PC-3 (cell line): ENCODE measurements at regions not wholly inside any gene's neighbourhood (a gene's known extent, or its start where the extent isn't known, plus 50 kb on each side); places are given as distances from the start of the nearest gene placed in this dataset.

Source experiments
- ATAC-seq: fragments of 200-7000 bp; cut with Tn5 transposase; 2 replicates; pipeline ENCODE4 v1.9.1; 2020; ENCODE audit warnings: mild to moderate bottlenecking, moderate library complexity
- BruUV-seq: library from RNA; stranded (reverse); fragments of 400-500 nt; replicated peaks from 2 replicates; lab custom pipeline; 2021; lab: Mats Ljungman, UMichigan
- CTCF ChIA-PET: fragments of 300-600 bp; sonication (Branson Sonifier 250); formaldehyde crosslinking; loops from one replicate; lab custom pipeline; 2022; ENCODE audit warnings: antibody characterized with exemption; lab: Charles Lee
- POLR2A ChIA-PET: fragments of 300-600 bp; sonication (Branson Sonifier 250); formaldehyde crosslinking; loops from one replicate; lab custom pipeline; 2022; ENCODE audit warnings: antibody characterized with exemption; ENCODE audit not compliant: unreplicated experiment; lab: Charles Lee
- DNase-seq: peaks from one replicate; pipeline ENCODE4 v3.0.0-alpha.2; 2015
- H2AFZ ChIP-seq: fragments of 300-600 bp; sonication (generic); 2 replicates; pipeline ENCODE4 v1.6.0; 2016; ENCODE audit warnings: antibody characterized with exemption, low read length
- H3F3A ChIP-seq: fragments of 300-600 bp; sonication (generic); one replicate; pipeline ENCODE4 v1.6.0; 2017; ENCODE audit warnings: antibody characterized with exemption, low read length, control low read depth, mild to moderate bottlenecking; ENCODE audit not compliant: unreplicated experiment
- H3K27ac ChIP-seq: fragments of 300-600 bp; sonication (generic); 2 replicates; pipeline ENCODE4 v1.5.1; 2016; ENCODE audit warnings: mild to moderate bottlenecking, low read length
- H3K27me3 ChIP-seq: fragments of 300-600 bp; sonication (generic); 2 replicates; pipeline ENCODE4 v1.6.1; 2016; ENCODE audit warnings: low read length, mixed read lengths
- H3K36me3 ChIP-seq: fragments of 300-600 bp; sonication (generic); 2 replicates; pipeline ENCODE4 v1.6.1; 2016; ENCODE audit warnings: low read depth, mixed run types, low read length, mixed read lengths
- H3K4me1 ChIP-seq: fragments of 300-600 bp; sonication (generic); 2 replicates; pipeline ENCODE4 v1.5.1; 2016; ENCODE audit warnings: low read length; ENCODE audit not compliant: insufficient read depth
- H3K4me2 ChIP-seq: fragments of 300-600 bp; sonication (generic); 2 replicates; pipeline ENCODE4 v1.6.0; 2016; ENCODE audit warnings: low read length
- H3K4me3 ChIP-seq: fragments of 300-600 bp; sonication (generic); 2 replicates; pipeline ENCODE4 v1.5.1; 2016; ENCODE audit warnings: mild to moderate bottlenecking, low read length, mixed read lengths
- H3K79me2 ChIP-seq: fragments of 300-600 bp; sonication (generic); 2 replicates; pipeline ENCODE4 v1.6.1; 2017; ENCODE audit warnings: low read length, mixed read lengths
- H3K9ac ChIP-seq: fragments of 300-600 bp; sonication (generic); 2 replicates; pipeline ENCODE4 v1.6.0; 2016; ENCODE audit warnings: mild to moderate bottlenecking, low read length
- H3K9me2 ChIP-seq: fragments of 300-600 bp; sonication (generic); replicated peaks from 2 replicates; pipeline ENCODE4 v1.6.1; 2016; ENCODE audit warnings: mixed run types, low read length, mixed read lengths
- H3K9me3 ChIP-seq: fragments of 300-600 bp; sonication (generic); 2 replicates; pipeline ENCODE4 v1.6.1; 2016; ENCODE audit warnings: low read length, mixed read lengths
- H4K20me1 ChIP-seq: fragments of 300-600 bp; sonication (generic); 2 replicates; pipeline ENCODE4 v1.6.1; 2016; ENCODE audit warnings: low read length, mixed read lengths
- CTCF ChIP-seq: fragments of 300-600 bp; sonication (generic); conservative IDR thresholded peaks from 2 replicates; pipeline ENCODE4 v1.5.1; 2017; ENCODE audit warnings: antibody characterized with exemption, low read depth, mild to moderate bottlenecking, low read length
- EZH2 ChIP-seq: fragments of 300-600 bp; sonication (generic); IDR thresholded peaks from one replicate; pipeline ENCODE4 v1.6.1; 2017; ENCODE audit warnings: antibody characterized with exemption, mild to moderate bottlenecking, low read length; ENCODE audit not compliant: unreplicated experiment
- EZH2phosphoT487 ChIP-seq: fragments of 300-600 bp; sonication (generic); IDR thresholded peaks from 2 replicates; pipeline ENCODE4 v1.6.1; 2018; ENCODE audit warnings: mild to moderate bottlenecking, antibody characterized with exemption, low read length, borderline replicate concordance
- intact Hi-C: fragments of 100-400 bp; cut with micrococcal nuclease; formaldehyde crosslinking; loops from 2 replicates; pipeline ENCODE4 v1.9.0; 2023

GRCh38 chr3:197444793-197445379 lies 110.9 kb downstream of the BDH1 start:
- Histone ChIP-seq H3K9me2 (no peaks in the 10 kb centered on the region), H3K9ac (no peak overlapping the region), H3K4me2 (no peak overlapping the region), H3K79me2 (no peaks in the 10 kb centered on the region), H3K9me3 (no peaks in the 10 kb centered on the region), H3K36me3 (no peaks in the 10 kb centered on the region), H3K4me1 (no peaks in the 10 kb centered on the region), H4K20me1 (no peaks in the 10 kb centered on the region), H2AFZ (no peak overlapping the region), H3K4me3 (no peak overlapping the region), H3K27ac (no peak overlapping the region), H3F3A (no peaks in the 10 kb centered on the region), H3K27me3 (no peaks in the 10 kb centered on the region)
- BruUV-seq = no TSS peak
- ChIA-PET CTCF (no interaction called here), POLR2A (no interaction called here)
- intact Hi-C loops = no loop called here
- ATAC-seq (no peak), DNase-seq (no peak)
- TF ChIP-seq EZH2phosphoT487 (no peak), EZH2 (no peak), CTCF (no peak)

GRCh38 chr3:197443506-197443905 lies 112.3 kb downstream of the BDH1 start:
- H3F3A ChIP-seq = no peaks in the 10 kb centered on the region
- no peaks in the 10 kb centered on the region for H3K9me3 ChIP-seq
- no peak for TF ChIP-seq EZH2
- no peak for TF ChIP-seq CTCF
- no peak for TF ChIP-seq EZH2phosphoT487
- H3K27ac ChIP-seq = no peak overlapping the region
- H2AFZ ChIP-seq = no peak overlapping the region
- BruUV-seq = no TSS peak
- no peaks in the 10 kb centered on the region for H4K20me1 ChIP-seq
- CTCF ChIA-PET = no interaction called here
- POLR2A ChIA-PET = no interaction called here
- no peak for ATAC-seq
- H3K9me2 ChIP-seq = no peaks in the 10 kb centered on the region
- no peak overlapping the region for H3K4me3 ChIP-seq
- no peak overlapping the region for H3K4me2 ChIP-seq
- H3K4me1 ChIP-seq = no peaks in the 10 kb centered on the region
- no peaks in the 10 kb centered on the region for H3K36me3 ChIP-seq
- H3K9ac ChIP-seq = no peak overlapping the region
- DNase-seq = no peak
- H3K79me2 ChIP-seq = no peaks in the 10 kb centered on the region
- no peaks in the 10 kb centered on the region for H3K27me3 ChIP-seq
- intact Hi-C loops = no loop called here

DNA sequence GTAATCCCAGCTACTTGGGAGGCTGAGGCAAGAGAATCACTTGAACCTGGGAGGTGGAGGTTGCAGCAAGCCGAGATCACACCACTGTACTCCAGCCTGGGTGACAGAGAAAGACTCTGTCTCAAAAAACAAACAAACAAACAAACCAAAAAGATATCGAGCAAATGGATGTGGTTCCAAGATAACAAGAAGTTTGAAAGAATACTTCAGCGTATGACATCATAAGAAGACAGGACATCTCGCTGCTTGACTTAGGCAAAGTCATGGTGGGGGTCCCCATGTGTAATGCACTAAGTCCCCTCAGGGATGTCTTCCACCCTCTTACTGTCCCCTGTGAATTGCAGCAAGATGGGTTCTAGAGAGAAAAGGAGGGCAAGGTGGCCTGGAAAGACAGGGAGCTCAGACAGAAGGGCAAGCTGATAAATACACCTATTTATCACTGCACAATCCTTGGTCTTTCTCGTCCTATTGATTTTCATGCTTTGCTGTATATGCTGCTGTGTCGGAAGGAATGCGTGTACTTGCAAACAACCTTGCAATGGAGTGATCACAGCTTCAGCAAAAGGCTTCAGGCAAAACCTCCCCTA lies 115.0 kb downstream of the BDH1 start:
- Histone ChIP-seq H3F3A (no peaks in the 10 kb centered on the region), H2AFZ (no peak overlapping the region), H3K9ac (no peak overlapping the region), H3K4me1 (no peaks in the 10 kb centered on the region), H3K27ac (no peak overlapping the region), H3K4me2 (no peak overlapping the region), H3K27me3 (no peaks in the 10 kb centered on the region), H3K36me3 (no peaks in the 10 kb centered on the region), H3K79me2 (no peaks in the 10 kb centered on the region), H3K9me2 (no peaks in the 10 kb centered on the region), H4K20me1 (no peaks in the 10 kb centered on the region), H3K9me3 (no peaks in the 10 kb centered on the region), H3K4me3 (no peak overlapping the region)
- TF ChIP-seq EZH2 (no peak), CTCF (no peak), EZH2phosphoT487 (no peak)
- no peak for ATAC-seq
- BruUV-seq = no TSS peak
- ChIA-PET CTCF (no interaction called here), POLR2A (no interaction called here)
- no peak for DNase-seq
- intact Hi-C loops = no loop called here
